Liver (tissue), 8 donors: ENCODE measurements at regions not wholly inside any gene's neighbourhood (a gene's known extent, or its start where the extent isn't known, plus 50 kb on each side); places are given as distances from the start of the nearest gene placed in this dataset.

Source experiments
- DNase-seq: peaks from one replicate; pipeline ENCODE4 v3.0.0-alpha.2; 2017; ENCODE audit warnings: low spot score
- H3K27ac ChIP-seq, 2 donors: one replicate each; pipeline ENCODE4 v1.7.0; 2013; ENCODE audit warnings: inconsistent platforms in 2 of 2, low read length in 2 of 2, control low read depth in 1 of 2, low read depth in 1 of 2, mild to moderate bottlenecking in 1 of 2
- H3K27me3 ChIP-seq, 4 donors: one replicate each; pipeline versions ENCODE4 v1.6.1 to v1.7.0; 2013; ENCODE audit warnings: low read length in 3 of 4, inconsistent platforms in 1 of 4, mild to moderate bottlenecking in 1 of 4, moderate library complexity in 1 of 4; ENCODE audit not compliant: control insufficient read depth in 4 of 4, insufficient read depth in 4 of 4
- H3K36me3 ChIP-seq, 4 donors: one replicate each; pipeline versions ENCODE4 v1.6.1 to v1.7.0; 2013; ENCODE audit warnings: low read length in 3 of 4, mild to moderate bottlenecking in 3 of 4, low read depth in 1 of 4, moderate library complexity in 1 of 4; ENCODE audit not compliant: control insufficient read depth in 4 of 4, insufficient read depth in 3 of 4
- H3K4me1 ChIP-seq, 4 donors: one replicate each; pipeline versions ENCODE4 v1.6.1 to v1.7.0; 2013; ENCODE audit warnings: low read length in 3 of 4, mild to moderate bottlenecking in 3 of 4, moderate library complexity in 1 of 4; ENCODE audit not compliant: control insufficient read depth in 4 of 4, insufficient read depth in 4 of 4
- H3K4me3 ChIP-seq, 3 donors: one replicate each; pipeline versions ENCODE4 v1.6.1 to v1.7.0; 2013; ENCODE audit warnings: low read length in 3 of 3, control low read depth in 1 of 3, low read depth in 1 of 3, mild to moderate bottlenecking in 1 of 3
- H3K9ac ChIP-seq, 2 donors: one replicate each; pipeline ENCODE4 v1.7.0; 2013; ENCODE audit warnings: low read length in 2 of 2, mild to moderate bottlenecking in 2 of 2, moderate library complexity in 2 of 2, control low read depth in 1 of 2, low read depth in 1 of 2
- H3K9me3 ChIP-seq, 4 donors: one replicate each; pipeline versions ENCODE4 v1.6.1 to v1.7.0; 2013; ENCODE audit warnings: low read length in 3 of 4; ENCODE audit not compliant: control insufficient read depth in 4 of 4
- FOXA1 ChIP-seq: IDR thresholded peaks from 2 replicates; pipeline ENCODE4 v1.6.1; 2016; ENCODE audit warnings: antibody characterized with exemption
- FOXA2 ChIP-seq: IDR thresholded peaks from 2 replicates; pipeline ENCODE4 v1.6.1; 2016; ENCODE audit warnings: antibody characterized with exemption
- HNF4G ChIP-seq: IDR thresholded peaks from 2 replicates; pipeline ENCODE4 v1.6.1; 2016; ENCODE audit warnings: antibody characterized with exemption
- RAD21 ChIP-seq, 2 donors: IDR thresholded peaks; 2 replicates each; pipeline ENCODE4 v1.6.1; 2016; ENCODE audit warnings: antibody characterized with exemption in 2 of 2, mild to moderate bottlenecking in 2 of 2
- SP1 ChIP-seq: IDR thresholded peaks from 2 replicates; pipeline ENCODE4 v1.6.1; 2018; ENCODE audit warnings: antibody characterized with exemption, mild to moderate bottlenecking
- TAF1 ChIP-seq: conservative IDR thresholded peaks from 2 replicates; pipeline ENCODE4 v1.6.1; 2016; ENCODE audit warnings: antibody characterized with exemption, mild to moderate bottlenecking
- YY1 ChIP-seq: IDR thresholded peaks from 2 replicates; pipeline ENCODE4 v1.6.1; 2016; ENCODE audit warnings: antibody characterized with exemption, mild to moderate bottlenecking
- WGBS: extraction: QIAGEN DNeasy Blood & Tissue Kit; methylation state at CpG from one replicate; pipeline ENCODE4 v1.1.7; 2013; 5-methylcytosine and 5-hydroxymethylcytosine counted together
- TF ChIP-seq, protein P1 (sequence below): IDR thresholded peaks from 2 replicates; pipeline ENCODE4 v1.6.1; 2016; ENCODE audit warnings: antibody characterized with exemption, mild to moderate bottlenecking
- TF ChIP-seq, protein P2 (sequence below): IDR thresholded peaks from 2 replicates; pipeline ENCODE4 v1.6.1; 2016; ENCODE audit warnings: antibody characterized with exemption
- TF ChIP-seq, protein P3 (sequence below): fragments of 150-350 bp; IDR thresholded peaks from 2 replicates; pipeline ENCODE4 v1.5.1; 2017; ENCODE audit warnings: improper control_type of control experiment, low read depth, low read length; ENCODE audit not compliant: missing input control
- donor health status: healthy.
- donor health status: healthy.
- donor health status: healthy.
- donor health status: healthy.
- donor health status: healthy.

DNA sequence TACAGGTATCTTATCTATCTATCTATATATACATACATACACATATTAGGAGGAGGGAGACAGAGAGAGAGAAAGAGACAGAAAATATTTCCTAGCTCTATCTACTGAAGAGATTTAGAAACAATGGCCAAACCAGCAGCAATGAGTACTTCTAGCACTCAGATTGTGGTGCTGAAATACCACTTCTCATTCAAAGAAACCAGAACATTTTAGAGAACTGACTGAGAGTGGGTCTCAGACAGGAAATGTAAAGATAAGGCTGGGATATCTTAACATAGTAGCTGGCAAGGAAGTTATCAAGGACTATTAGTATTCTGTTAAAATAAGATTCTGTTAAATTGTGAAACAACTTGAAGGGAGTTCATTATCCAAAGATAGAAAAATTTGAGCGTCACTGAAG lies 57.0 kb downstream of the DNAAF9 start:
- Histone ChIP-seq H3K4me1 (peaks cover 3 to 9% (median 6%) of the 10 kb centered on the region in 4 donors), H3K9ac (no peak overlapping the region), H3K27me3 (no peaks in the 10 kb centered on the region), H3K27ac (no peak overlapping the region), H3K4me3 (no peak overlapping the region), H3K36me3 (peaks cover 0 to 3% (median 0%) of the 10 kb centered on the region in 4 donors), H3K9me3 (no peaks in the 10 kb centered on the region)
- DNase-seq, result no peak
- TF ChIP-seq, protein P1, sequence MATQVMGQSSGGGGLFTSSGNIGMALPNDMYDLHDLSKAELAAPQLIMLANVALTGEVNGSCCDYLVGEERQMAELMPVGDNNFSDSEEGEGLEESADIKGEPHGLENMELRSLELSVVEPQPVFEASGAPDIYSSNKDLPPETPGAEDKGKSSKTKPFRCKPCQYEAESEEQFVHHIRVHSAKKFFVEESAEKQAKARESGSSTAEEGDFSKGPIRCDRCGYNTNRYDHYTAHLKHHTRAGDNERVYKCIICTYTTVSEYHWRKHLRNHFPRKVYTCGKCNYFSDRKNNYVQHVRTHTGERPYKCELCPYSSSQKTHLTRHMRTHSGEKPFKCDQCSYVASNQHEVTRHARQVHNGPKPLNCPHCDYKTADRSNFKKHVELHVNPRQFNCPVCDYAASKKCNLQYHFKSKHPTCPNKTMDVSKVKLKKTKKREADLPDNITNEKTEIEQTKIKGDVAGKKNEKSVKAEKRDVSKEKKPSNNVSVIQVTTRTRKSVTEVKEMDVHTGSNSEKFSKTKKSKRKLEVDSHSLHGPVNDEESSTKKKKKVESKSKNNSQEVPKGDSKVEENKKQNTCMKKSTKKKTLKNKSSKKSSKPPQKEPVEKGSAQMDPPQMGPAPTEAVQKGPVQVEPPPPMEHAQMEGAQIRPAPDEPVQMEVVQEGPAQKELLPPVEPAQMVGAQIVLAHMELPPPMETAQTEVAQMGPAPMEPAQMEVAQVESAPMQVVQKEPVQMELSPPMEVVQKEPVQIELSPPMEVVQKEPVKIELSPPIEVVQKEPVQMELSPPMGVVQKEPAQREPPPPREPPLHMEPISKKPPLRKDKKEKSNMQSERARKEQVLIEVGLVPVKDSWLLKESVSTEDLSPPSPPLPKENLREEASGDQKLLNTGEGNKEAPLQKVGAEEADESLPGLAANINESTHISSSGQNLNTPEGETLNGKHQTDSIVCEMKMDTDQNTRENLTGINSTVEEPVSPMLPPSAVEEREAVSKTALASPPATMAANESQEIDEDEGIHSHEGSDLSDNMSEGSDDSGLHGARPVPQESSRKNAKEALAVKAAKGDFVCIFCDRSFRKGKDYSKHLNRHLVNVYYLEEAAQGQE, result peak; percentile 31
- TF ChIP-seq SP1, result no peak
- WGBS, result 82% methylated on average over 1 of the region's 1 CpG

DNA sequence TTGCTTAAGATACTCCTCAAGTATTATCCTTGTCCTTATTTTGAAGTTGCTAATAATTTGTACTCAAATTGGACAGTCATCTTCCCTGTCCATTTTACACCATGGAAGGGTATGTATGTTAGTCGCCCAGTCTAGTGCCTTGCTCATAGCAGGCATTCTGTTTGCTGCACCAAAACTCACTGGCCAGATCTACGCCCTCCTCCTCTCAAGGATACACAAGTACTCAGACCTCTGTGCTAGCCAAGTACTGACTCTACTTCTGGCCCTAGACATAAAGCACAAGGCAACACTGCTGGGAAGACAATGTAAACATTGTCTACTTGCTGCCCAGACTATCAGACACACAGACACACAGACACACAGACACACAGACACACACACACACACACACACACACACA lies 57.7 kb downstream of the DNAAF9 start:
- Histone ChIP-seq H3K27me3 (no peaks in the 10 kb centered on the region), H3K4me1 (peaks cover 3 to 7% (median 5%) of the 10 kb centered on the region in 4 donors), H3K4me3 (no peak overlapping the region), H3K9me3 (no peaks in the 10 kb centered on the region), H3K36me3 (peaks cover 0 to 3% (median 0%) of the 10 kb centered on the region in 4 donors), H3K9ac (no peak overlapping the region), H3K27ac (no peak overlapping the region)
- 95% methylated on average over 2 of the region's 2 CpGs for WGBS
- TF ChIP-seq FOXA2 (no peak), YY1 (no peak), HNF4G (no peak), RAD21 (IDR thresholded peaks at IDR 0.05) (no peak), FOXA1 (no peak), TAF1 (no peak)
- TF ChIP-seq, protein P1, result no peak
- TF ChIP-seq, protein P2, sequence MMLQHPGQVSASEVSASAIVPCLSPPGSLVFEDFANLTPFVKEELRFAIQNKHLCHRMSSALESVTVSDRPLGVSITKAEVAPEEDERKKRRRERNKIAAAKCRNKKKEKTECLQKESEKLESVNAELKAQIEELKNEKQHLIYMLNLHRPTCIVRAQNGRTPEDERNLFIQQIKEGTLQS, result no peak
- DNase-seq, result no peak

DNA sequence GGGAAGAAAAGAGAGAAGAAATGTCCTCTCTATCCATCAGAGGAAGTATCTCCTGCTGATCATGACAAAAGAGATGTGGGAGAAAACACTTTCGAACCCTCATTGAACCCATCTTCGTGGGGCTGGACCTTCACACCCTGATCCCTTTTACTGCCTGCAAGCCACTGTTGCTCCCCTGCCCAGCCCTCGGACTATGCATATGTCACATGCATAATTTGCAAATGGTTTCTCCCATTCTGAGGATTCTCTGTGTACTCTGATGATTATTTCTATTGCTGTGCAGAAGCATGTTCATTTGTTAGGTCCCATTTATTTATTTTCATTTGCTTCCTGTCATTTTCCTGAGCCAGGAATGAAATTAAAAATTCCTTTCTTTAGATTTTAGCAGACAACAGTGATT lies 64.7 kb downstream of the DNAAF9 start:
- Histone ChIP-seq H3K4me3 (no peak overlapping the region), H3K9ac (no peak overlapping the region), H3K27me3 (no peaks in the 10 kb centered on the region), H3K4me1 (no peaks in the 10 kb centered on the region), H3K27ac (no peak overlapping the region), H3K36me3 (peaks cover 0 to 2% (median 0%) of the 10 kb centered on the region in 4 donors), H3K9me3 (no peaks in the 10 kb centered on the region)
- DNase-seq, result no peak
- 89% methylated on average over 3 of the region's 3 CpGs for WGBS
- TF ChIP-seq SP1 (no peak), HNF4G (no peak), YY1 (no peak), TAF1 (no peak), FOXA2 (no peak)
- TF ChIP-seq, protein P1, result no peak
- TF ChIP-seq, protein P3, sequence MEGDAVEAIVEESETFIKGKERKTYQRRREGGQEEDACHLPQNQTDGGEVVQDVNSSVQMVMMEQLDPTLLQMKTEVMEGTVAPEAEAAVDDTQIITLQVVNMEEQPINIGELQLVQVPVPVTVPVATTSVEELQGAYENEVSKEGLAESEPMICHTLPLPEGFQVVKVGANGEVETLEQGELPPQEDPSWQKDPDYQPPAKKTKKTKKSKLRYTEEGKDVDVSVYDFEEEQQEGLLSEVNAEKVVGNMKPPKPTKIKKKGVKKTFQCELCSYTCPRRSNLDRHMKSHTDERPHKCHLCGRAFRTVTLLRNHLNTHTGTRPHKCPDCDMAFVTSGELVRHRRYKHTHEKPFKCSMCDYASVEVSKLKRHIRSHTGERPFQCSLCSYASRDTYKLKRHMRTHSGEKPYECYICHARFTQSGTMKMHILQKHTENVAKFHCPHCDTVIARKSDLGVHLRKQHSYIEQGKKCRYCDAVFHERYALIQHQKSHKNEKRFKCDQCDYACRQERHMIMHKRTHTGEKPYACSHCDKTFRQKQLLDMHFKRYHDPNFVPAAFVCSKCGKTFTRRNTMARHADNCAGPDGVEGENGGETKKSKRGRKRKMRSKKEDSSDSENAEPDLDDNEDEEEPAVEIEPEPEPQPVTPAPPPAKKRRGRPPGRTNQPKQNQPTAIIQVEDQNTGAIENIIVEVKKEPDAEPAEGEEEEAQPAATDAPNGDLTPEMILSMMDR, result no peak
